ENCODE measurements at regions not wholly inside any gene's neighbourhood (a gene's known extent, or its start where the extent isn't known, plus 50 kb on each side); places are given as distances from the start of the nearest gene placed in this dataset.
A peak's percentile ranks its signal among the peaks of the same experiment; 100 is the strongest.
"Not testable (repeated sequence)": the region's sequence is repeated elsewhere in the genome, so short reads cannot be mapped to it uniquely, and the experiment has no call there.

DNA sequence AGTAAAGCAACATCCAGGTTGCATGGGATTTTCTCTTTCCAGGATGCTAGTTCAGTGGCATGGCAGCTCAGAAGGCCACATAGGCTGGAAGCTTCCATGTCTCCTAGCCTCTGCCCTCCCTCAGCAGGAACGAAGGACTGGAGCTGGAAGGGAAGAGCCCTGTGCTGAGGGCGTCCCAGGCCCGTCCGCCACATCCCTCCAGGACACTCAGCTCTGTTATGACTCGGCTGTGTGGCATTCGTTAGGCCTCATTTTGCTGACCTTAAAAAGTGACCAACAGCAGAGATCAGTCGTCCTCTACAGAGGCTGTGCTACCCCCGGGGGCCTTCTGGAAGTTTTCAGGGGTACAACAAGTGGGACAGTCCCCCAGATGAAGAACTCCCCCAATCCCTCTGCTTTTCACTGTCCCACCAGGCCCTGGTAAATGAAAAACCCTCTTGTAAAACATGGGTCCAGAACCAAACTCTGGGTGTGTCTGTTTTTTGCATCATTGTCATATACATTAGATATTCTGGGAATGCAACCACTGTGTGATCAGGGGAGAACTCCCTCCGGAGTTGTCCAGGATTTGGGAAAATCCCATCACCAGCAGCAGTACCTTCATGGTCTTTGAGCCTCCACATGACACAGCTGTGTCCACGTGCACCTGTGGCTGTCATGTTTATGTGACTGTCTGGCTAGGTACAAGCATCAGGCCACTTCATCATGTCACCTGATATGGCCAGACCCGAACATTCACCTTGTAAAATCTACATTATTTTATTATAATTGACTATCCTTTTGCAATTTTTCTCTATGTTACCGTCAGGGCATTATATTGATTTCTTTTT, 149.9 kb downstream of the OR4M2 start:
- H3K36me3 ChIP-seq: no peaks in the 10 kb centered on the region
- H3K27me3 ChIP-seq: no peaks in the 10 kb centered on the region
- H3K4me3 ChIP-seq: no peak overlapping the region
- H3K27ac ChIP-seq: no peak overlapping the region
- intact Hi-C loops (cut with DNase I): no loop called here
- TF ChIP-seq CTCF (IDR thresholded peaks at IDR 0.05): no peak
- H3K4me1 ChIP-seq: no peaks in the 10 kb centered on the region
- DNase-seq (ENCODE audit: low spot score in 2 of 2): peak in 1 of 2 donors; percentile 2
- no peaks in the 10 kb centered on the region for H3K9me3 ChIP-seq

- no peak for TF ChIP-seq CTCF (IDR thresholded peaks at IDR 0.05)
- H3K36me3 ChIP-seq: no peaks in the 10 kb centered on the region
- no peaks in the 10 kb centered on the region for H3K27me3 ChIP-seq
- no peaks in the 10 kb centered on the region for H3K4me1 ChIP-seq
- intact Hi-C loops (cut with DNase I): no loop called here
- H3K27ac ChIP-seq: no peak overlapping the region
- no peaks in the 10 kb centered on the region for H3K9me3 ChIP-seq
- DNase-seq (ENCODE audit: low spot score in 2 of 2): no peak
- H3K4me3 ChIP-seq: no peak overlapping the region
Observed at GRCh38 chr15:22231603-22232002, 151.3 kb downstream of the OR4M2 start.

GRCh38 chr15:22232675-22233074, 152.3 kb downstream of the OR4M2 start:
- no peak for DNase-seq (ENCODE audit: low spot score in 2 of 2)
- no peaks in the 10 kb centered on the region for H3K4me1 ChIP-seq
- H3K27ac ChIP-seq: no peak overlapping the region
- H3K9me3 ChIP-seq: no peaks in the 10 kb centered on the region
- TF ChIP-seq CTCF (IDR thresholded peaks at IDR 0.05): no peak
- H3K27me3 ChIP-seq: no peaks in the 10 kb centered on the region
- no peak overlapping the region for H3K4me3 ChIP-seq
- H3K36me3 ChIP-seq: no peaks in the 10 kb centered on the region
- intact Hi-C loops (cut with DNase I): no loop called here

- H3K9me3 ChIP-seq; intact Hi-C loops (cut with DNase I); H3K27me3 ChIP-seq; DNase-seq (ENCODE audit: low spot score in 2 of 2); H3K27ac ChIP-seq; H3K36me3 ChIP-seq; H3K4me3 ChIP-seq; H3K4me1 ChIP-seq: not testable (repeated sequence)
Observed at GRCh38 chr15:22235261-22235930, 155.1 kb downstream of the OR4M2 start.

GRCh38 chr15:22236469-22236868, 156.1 kb downstream of the OR4M2 start:
- no peak overlapping the region for H3K4me3 ChIP-seq
- H3K27ac ChIP-seq: no peak overlapping the region
- H3K9me3 ChIP-seq: no peaks in the 10 kb centered on the region
- no peak for TF ChIP-seq CTCF (IDR thresholded peaks at IDR 0.05)
- H3K4me1 ChIP-seq: no peaks in the 10 kb centered on the region
- DNase-seq (ENCODE audit: low spot score in 2 of 2): no peak
- intact Hi-C loops (cut with DNase I): no loop called here
- H3K27me3 ChIP-seq: no peaks in the 10 kb centered on the region
- H3K36me3 ChIP-seq: no peaks in the 10 kb centered on the region

GRCh38 chr15:22237891-22238275, 157.6 kb downstream of the OR4M2 start:
- intact Hi-C loops (cut with DNase I): no loop called here
- TF ChIP-seq CTCF (IDR thresholded peaks at IDR 0.05): no peak
- Histone ChIP-seq H3K4me3 (no peak overlapping the region), H3K4me1 (no peaks in the 10 kb centered on the region), H3K27me3 (no peaks in the 10 kb centered on the region), H3K27ac (no peak overlapping the region), H3K36me3 (no peaks in the 10 kb centered on the region), H3K9me3 (no peaks in the 10 kb centered on the region)
- DNase-seq (ENCODE audit: low spot score in 2 of 2): no peak

DNA sequence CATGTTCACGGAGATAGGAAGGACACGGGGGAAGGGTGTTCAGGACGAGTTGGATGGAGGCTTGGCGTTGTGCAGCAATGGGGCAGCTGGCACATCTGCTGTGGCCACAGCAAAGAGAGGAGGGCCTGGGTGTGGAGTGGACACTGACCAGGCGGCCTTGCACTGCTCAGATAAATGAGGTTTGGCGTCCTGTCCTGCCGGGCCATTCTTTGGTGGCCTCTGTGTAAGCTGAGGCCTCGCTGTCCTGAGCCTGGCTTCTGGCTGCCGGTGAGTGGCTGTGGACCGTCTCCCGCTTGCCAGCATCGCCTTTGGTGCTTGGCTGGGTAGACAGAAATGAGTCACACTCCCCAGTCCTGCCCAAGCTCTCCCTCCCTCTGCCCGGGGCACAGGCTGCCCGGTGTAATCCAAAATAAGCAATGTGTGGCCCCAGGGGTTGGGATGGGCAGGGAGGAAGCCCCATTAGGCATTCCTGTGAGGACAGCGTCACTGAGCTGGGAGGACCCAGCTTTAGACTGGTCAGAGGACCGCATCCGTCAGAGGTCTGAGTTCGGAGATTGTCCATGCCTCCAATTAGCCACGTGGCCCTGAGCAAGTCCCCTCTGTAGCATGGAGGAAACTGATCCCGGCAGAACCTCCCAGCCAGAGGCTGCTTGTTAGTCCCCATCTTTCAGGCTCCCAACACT, 158.1 kb downstream of the OR4M2 start:
- H3K4me1 ChIP-seq; DNase-seq (ENCODE audit: low spot score in 2 of 2); H3K27ac ChIP-seq; H3K9me3 ChIP-seq; H3K36me3 ChIP-seq; H3K27me3 ChIP-seq; intact Hi-C loops (cut with DNase I); H3K4me3 ChIP-seq: not testable (repeated sequence)

- intact Hi-C loops (cut with DNase I); H3K9me3 ChIP-seq; H3K27ac ChIP-seq; H3K27me3 ChIP-seq; H3K36me3 ChIP-seq; H3K4me3 ChIP-seq; DNase-seq (ENCODE audit: low spot score in 2 of 2); H3K4me1 ChIP-seq: not testable (repeated sequence)
Observed at GRCh38 chr15:22238959-22239805, 158.9 kb downstream of the OR4M2 start.
